ENCODE measurements at regions not wholly inside any gene's neighbourhood (a gene's known extent, or its start where the extent isn't known, plus 50 kb on each side); places are given as distances from the start of the nearest gene placed in this dataset.

DNA sequence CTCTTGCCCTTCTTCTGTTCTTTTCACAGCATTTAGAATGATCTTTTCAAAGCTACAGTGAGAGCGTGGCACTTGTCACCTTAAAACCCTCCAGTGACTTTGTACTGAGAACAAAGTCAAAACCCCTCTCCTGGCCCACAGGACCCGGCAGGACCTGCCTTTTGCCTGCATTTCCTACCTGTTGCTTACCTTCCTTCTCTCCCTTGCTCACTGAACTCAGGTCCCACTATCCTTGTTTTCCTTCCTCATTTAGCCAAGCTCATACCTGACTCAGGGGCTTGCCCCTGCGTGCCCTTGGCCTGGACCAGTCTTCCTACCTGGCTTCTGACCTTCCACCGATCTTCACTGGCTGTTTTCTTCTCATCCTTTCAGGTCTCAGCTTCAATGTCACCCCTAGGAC lies 112.3 kb upstream of the PRMT8 start:
- Histone ChIP-seq H3K4me3 (no peak overlapping the region), H3K27ac (no peak overlapping the region), H3K9me3 (no peaks in the 10 kb centered on the region), H3K27me3 (peaks cover 0 to 17% (median 0%) of the 10 kb centered on the region in 4 donors), H3K36me3 (no peaks in the 10 kb centered on the region), H3K4me1 (peaks cover 0 to 13% (median 3%) of the 10 kb centered on the region in 3 donors)
- no peak for DNase-seq
- intact Hi-C loops (cut with DNase I) = no loop called here
- TF ChIP-seq POLR2A (IDR thresholded peaks at IDR 0.05) = no peak
- TF ChIP-seq, protein P1, sequence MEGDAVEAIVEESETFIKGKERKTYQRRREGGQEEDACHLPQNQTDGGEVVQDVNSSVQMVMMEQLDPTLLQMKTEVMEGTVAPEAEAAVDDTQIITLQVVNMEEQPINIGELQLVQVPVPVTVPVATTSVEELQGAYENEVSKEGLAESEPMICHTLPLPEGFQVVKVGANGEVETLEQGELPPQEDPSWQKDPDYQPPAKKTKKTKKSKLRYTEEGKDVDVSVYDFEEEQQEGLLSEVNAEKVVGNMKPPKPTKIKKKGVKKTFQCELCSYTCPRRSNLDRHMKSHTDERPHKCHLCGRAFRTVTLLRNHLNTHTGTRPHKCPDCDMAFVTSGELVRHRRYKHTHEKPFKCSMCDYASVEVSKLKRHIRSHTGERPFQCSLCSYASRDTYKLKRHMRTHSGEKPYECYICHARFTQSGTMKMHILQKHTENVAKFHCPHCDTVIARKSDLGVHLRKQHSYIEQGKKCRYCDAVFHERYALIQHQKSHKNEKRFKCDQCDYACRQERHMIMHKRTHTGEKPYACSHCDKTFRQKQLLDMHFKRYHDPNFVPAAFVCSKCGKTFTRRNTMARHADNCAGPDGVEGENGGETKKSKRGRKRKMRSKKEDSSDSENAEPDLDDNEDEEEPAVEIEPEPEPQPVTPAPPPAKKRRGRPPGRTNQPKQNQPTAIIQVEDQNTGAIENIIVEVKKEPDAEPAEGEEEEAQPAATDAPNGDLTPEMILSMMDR (IDR thresholded peaks at IDR 0.05) = no peak
- WGBS, 2 donors = 54 to 68% methylated on average over 4 of the region's 4 CpGs

DNA sequence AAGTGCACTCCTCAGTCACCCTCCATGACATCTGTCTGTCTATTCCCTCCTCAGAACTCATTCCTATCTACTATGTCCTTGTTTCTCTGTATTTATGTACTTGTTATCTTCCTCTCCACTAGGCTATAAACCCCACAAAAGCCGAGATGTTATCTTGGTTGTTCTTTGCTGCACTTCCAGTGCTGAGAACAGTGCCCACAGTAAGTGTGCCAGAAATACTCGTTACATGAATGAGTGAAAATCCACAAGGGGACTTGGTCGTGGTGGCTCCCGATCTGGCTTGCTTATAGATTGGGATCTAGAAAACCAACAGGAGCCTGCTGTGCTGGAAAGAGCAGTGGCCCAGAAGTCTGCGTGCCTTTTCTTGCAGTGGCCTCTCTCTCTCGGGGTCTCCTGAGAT lies 111.9 kb upstream of the PRMT8 start:
- no peak overlapping the region for H3K4me3 ChIP-seq
- H3K36me3 ChIP-seq = no peaks in the 10 kb centered on the region
- H3K4me1 ChIP-seq = peaks cover 0 to 13% (median 3%) of the 10 kb centered on the region in 3 donors
- intact Hi-C loops (cut with DNase I) = no loop called here
- no peak overlapping the region for H3K27ac ChIP-seq
- no peaks in the 10 kb centered on the region for H3K9me3 ChIP-seq
- H3K27me3 ChIP-seq = peaks cover 0 to 17% (median 0%) of the 10 kb centered on the region in 4 donors
- no peak for TF ChIP-seq POLR2A (IDR thresholded peaks at IDR 0.05)
- TF ChIP-seq, protein P1 (IDR thresholded peaks at IDR 0.05) = no peak
- WGBS, 2 donors = 42 to 61% methylated on average over 2 to 3 of the region's 6 CpGs
- DNase-seq = no peak

DNA sequence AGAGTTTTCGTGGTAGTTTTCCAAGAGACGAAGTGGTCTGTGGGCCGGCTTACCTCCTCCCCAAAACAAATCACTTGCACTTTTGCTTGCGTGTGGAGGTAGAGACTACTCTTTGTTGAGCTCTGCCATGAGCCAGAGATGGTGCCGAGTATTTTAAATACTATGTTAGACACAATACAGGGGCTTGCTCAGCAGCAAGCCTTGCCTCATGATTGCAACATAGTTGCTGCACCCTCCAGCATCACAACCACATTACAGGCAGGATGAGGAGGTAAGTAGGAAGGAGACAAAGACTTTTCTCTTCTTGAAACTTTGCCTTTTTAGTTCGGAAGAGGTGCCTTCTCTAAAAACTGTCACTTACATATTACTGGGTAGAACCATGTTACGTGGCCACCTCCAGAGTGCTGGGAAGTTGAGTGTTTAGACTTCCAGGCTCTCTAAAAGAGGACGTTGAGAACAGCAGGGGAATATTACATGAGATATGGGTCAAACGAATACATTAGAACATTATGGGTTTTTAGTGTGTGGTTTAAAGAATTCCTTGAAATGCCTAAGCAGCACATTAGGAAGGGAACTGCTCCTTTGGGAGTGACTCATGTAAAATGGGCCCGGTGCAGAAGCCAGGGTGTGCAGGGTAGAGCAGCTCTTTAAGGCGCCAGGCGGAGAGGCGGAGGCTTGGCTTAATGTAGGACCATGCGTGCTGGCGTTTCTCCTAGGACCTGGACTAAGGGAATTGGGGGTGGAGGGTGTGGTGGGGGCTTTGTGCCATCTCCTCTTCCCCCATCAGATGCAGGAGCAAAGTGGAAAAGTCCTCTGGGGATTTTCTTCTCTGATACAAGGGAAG lies 110.6 kb upstream of the PRMT8 start:
- Histone ChIP-seq H3K27me3 (peaks cover 0 to 17% (median 0%) of the 10 kb centered on the region in 4 donors), H3K4me1 (peaks cover 0 to 13% (median 3%) of the 10 kb centered on the region in 3 donors), H3K27ac (no peak overlapping the region), H3K36me3 (no peaks in the 10 kb centered on the region), H3K4me3 (no peak overlapping the region), H3K9me3 (no peaks in the 10 kb centered on the region)
- 67 to 69% methylated on average over 15 of the region's 15 CpGs for WGBS, 2 donors
- intact Hi-C loops (cut with DNase I) = no loop called here
- no peak for TF ChIP-seq POLR2A (IDR thresholded peaks at IDR 0.05)
- TF ChIP-seq, protein P1 (IDR thresholded peaks at IDR 0.05) = no peak
- DNase-seq = no peak

GRCh38 chr12:3381059-3382047 lies 109.7 kb upstream of the PRMT8 start:
- Histone ChIP-seq H3K4me3 (no peak overlapping the region), H3K9me3 (no peaks in the 10 kb centered on the region), H3K36me3 (no peaks in the 10 kb centered on the region), H3K27ac (no peak overlapping the region), H3K4me1 (peaks cover 0 to 13% (median 3%) of the 10 kb centered on the region in 3 donors), H3K27me3 (peaks cover 0 to 17% (median 0%) of the 10 kb centered on the region in 4 donors)
- intact Hi-C loops (cut with DNase I) = no loop called here
- 36 to 37% methylated on average over 4 to 6 of the region's 6 CpGs for WGBS, 2 donors
- TF ChIP-seq POLR2A (IDR thresholded peaks at IDR 0.05) = no peak
- TF ChIP-seq, protein P1 (IDR thresholded peaks at IDR 0.05) = no peak
- DNase-seq = no peak

All from esophagus squamous epithelium (tissue), 5 donors.